ENCODE measurements at regions not wholly inside any gene's neighbourhood (a gene's known extent, or its start where the extent isn't known, plus 50 kb on each side); places are given as distances from the start of the nearest gene placed in this dataset.

GRCh38 chr1:195153107-195153506 lies 1455.1 kb downstream of the KCNT2 start:
- no peaks in the 10 kb centered on the region for H3K79me1 ChIP-seq (ENCODE audit: low read length)
- no peak overlapping the region for H3K27ac ChIP-seq (ENCODE audit: low read depth, low read length)
- H3K9me3 ChIP-seq (ENCODE audit: insufficient read depth, low read depth, low read length), result no peaks in the 10 kb centered on the region
- no CpG with 5 or more reads among the region's 1 CpG for WGBS (ENCODE audit: extremely low coverage, insufficient coverage, insufficient read length)
- no peaks in the 10 kb centered on the region for H3K27me3 ChIP-seq (ENCODE audit: insufficient read depth, low read length)
- no peak overlapping the region for H2BK5ac ChIP-seq (ENCODE audit: low read depth, low read length, poor library complexity)
- no peak overlapping the region for H3K4me2 ChIP-seq (ENCODE audit: low read length)
- H3K4ac ChIP-seq (ENCODE audit: low read depth, low read length), result no peak overlapping the region
- no peak overlapping the region for H3K9ac ChIP-seq (ENCODE audit: low read length)
- H4K12ac ChIP-seq (ENCODE audit: low read depth, low read length), result no peak overlapping the region
- H3K4me1 ChIP-seq (ENCODE audit: control insufficient read depth in 1 of 2, insufficient read depth in 2 of 2, low read length in 2 of 2), result no peaks in the 10 kb centered on the region
- H2AK5ac ChIP-seq (ENCODE audit: low read length), result no peak overlapping the region
- no peak overlapping the region for H3K4me3 ChIP-seq (ENCODE audit: low read depth, low read length)
- no peak overlapping the region for H3K23ac ChIP-seq (ENCODE audit: low read length)
- no peak overlapping the region for H4K91ac ChIP-seq (ENCODE audit: low read depth, low read length)
- H2BK120ac ChIP-seq (ENCODE audit: insufficient read depth, low read length, poor library complexity), result no peak overlapping the region
- H3K36me3 ChIP-seq (ENCODE audit: control insufficient read depth in 1 of 2, insufficient read depth in 2 of 2, low read length in 2 of 2), result no peaks in the 10 kb centered on the region
- DNase-seq, result no peak
- no peak overlapping the region for H2BK12ac ChIP-seq (ENCODE audit: low read length)
- H4K8ac ChIP-seq (ENCODE audit: low read depth, low read length), result no peak overlapping the region
- H3K14ac ChIP-seq (ENCODE audit: low read length), result no peak overlapping the region
- no peak overlapping the region for H3K18ac ChIP-seq (ENCODE audit: low read length)
- H3K79me2 ChIP-seq (ENCODE audit: control insufficient read depth, insufficient read depth, low read length, poor library complexity), result no peaks in the 10 kb centered on the region
- no peak overlapping the region for H2AFZ ChIP-seq (ENCODE audit: insufficient read depth, low read length, poor library complexity)

- no peak overlapping the region for H3K4ac ChIP-seq (ENCODE audit: low read depth, low read length)
- no peak overlapping the region for H2AK5ac ChIP-seq (ENCODE audit: low read length)
- WGBS (ENCODE audit: extremely low coverage, insufficient coverage, insufficient read length), result no CpG with 5 or more reads among the region's 3 CpGs
- no peak overlapping the region for H4K91ac ChIP-seq (ENCODE audit: low read depth, low read length)
- H3K9ac ChIP-seq (ENCODE audit: low read length), result no peak overlapping the region
- H2BK12ac ChIP-seq (ENCODE audit: low read length), result no peak overlapping the region
- no peak overlapping the region for H3K18ac ChIP-seq (ENCODE audit: low read length)
- no peak overlapping the region for H2BK5ac ChIP-seq (ENCODE audit: low read depth, low read length, poor library complexity)
- no peaks in the 10 kb centered on the region for H3K9me3 ChIP-seq (ENCODE audit: insufficient read depth, low read depth, low read length)
- H4K8ac ChIP-seq (ENCODE audit: low read depth, low read length), result no peak overlapping the region
- H3K79me2 ChIP-seq (ENCODE audit: control insufficient read depth, insufficient read depth, low read length, poor library complexity), result no peaks in the 10 kb centered on the region
- no peaks in the 10 kb centered on the region for H3K4me1 ChIP-seq (ENCODE audit: control insufficient read depth in 1 of 2, insufficient read depth in 2 of 2, low read length in 2 of 2)
- H3K36me3 ChIP-seq (ENCODE audit: control insufficient read depth in 1 of 2, insufficient read depth in 2 of 2, low read length in 2 of 2), result no peaks in the 10 kb centered on the region
- H3K4me3 ChIP-seq (ENCODE audit: low read depth, low read length), result no peak overlapping the region
- no peak overlapping the region for H3K23ac ChIP-seq (ENCODE audit: low read length)
- no peaks in the 10 kb centered on the region for H3K27me3 ChIP-seq (ENCODE audit: insufficient read depth, low read length)
- no peaks in the 10 kb centered on the region for H3K79me1 ChIP-seq (ENCODE audit: low read length)
- H3K27ac ChIP-seq (ENCODE audit: low read depth, low read length), result no peak overlapping the region
- H2BK120ac ChIP-seq (ENCODE audit: insufficient read depth, low read length, poor library complexity), result no peak overlapping the region
- no peak overlapping the region for H3K4me2 ChIP-seq (ENCODE audit: low read length)
- no peak overlapping the region for H4K12ac ChIP-seq (ENCODE audit: low read depth, low read length)
- no peak overlapping the region for H2AFZ ChIP-seq (ENCODE audit: insufficient read depth, low read length, poor library complexity)
- no peak overlapping the region for H3K14ac ChIP-seq (ENCODE audit: low read length)
- DNase-seq, result no peak
Measured at GRCh38 chr1:195150768-195151167, 1457.5 kb downstream of the KCNT2 start.

GRCh38 chr1:195141294-195141693 lies 1466.9 kb downstream of the KCNT2 start:
- H3K79me2 ChIP-seq (ENCODE audit: control insufficient read depth, insufficient read depth, low read length, poor library complexity), result no peaks in the 10 kb centered on the region
- H4K12ac ChIP-seq (ENCODE audit: low read depth, low read length), result no peak overlapping the region
- H2AK5ac ChIP-seq (ENCODE audit: low read length), result no peak overlapping the region
- no peak overlapping the region for H3K14ac ChIP-seq (ENCODE audit: low read length)
- H2BK5ac ChIP-seq (ENCODE audit: low read depth, low read length, poor library complexity), result no peak overlapping the region
- no peak overlapping the region for H2AFZ ChIP-seq (ENCODE audit: insufficient read depth, low read length, poor library complexity)
- DNase-seq, result no peak
- H3K4me2 ChIP-seq (ENCODE audit: low read length), result no peak overlapping the region
- H3K27me3 ChIP-seq (ENCODE audit: insufficient read depth, low read length), result no peaks in the 10 kb centered on the region
- no peaks in the 10 kb centered on the region for H3K36me3 ChIP-seq (ENCODE audit: control insufficient read depth in 1 of 2, insufficient read depth in 2 of 2, low read length in 2 of 2)
- no peak overlapping the region for H3K9ac ChIP-seq (ENCODE audit: low read length)
- H3K79me1 ChIP-seq (ENCODE audit: low read length), result no peaks in the 10 kb centered on the region
- H3K27ac ChIP-seq (ENCODE audit: low read depth, low read length), result no peak overlapping the region
- H3K4ac ChIP-seq (ENCODE audit: low read depth, low read length), result no peak overlapping the region
- no peaks in the 10 kb centered on the region for H3K4me1 ChIP-seq (ENCODE audit: control insufficient read depth in 1 of 2, insufficient read depth in 2 of 2, low read length in 2 of 2)
- no peak overlapping the region for H2BK120ac ChIP-seq (ENCODE audit: insufficient read depth, low read length, poor library complexity)
- no peak overlapping the region for H3K4me3 ChIP-seq (ENCODE audit: low read depth, low read length)
- H3K18ac ChIP-seq (ENCODE audit: low read length), result no peak overlapping the region
- H3K23ac ChIP-seq (ENCODE audit: low read length), result no peak overlapping the region
- H4K91ac ChIP-seq (ENCODE audit: low read depth, low read length), result no peak overlapping the region
- WGBS (ENCODE audit: extremely low coverage, insufficient coverage, insufficient read length), result no CpG with 5 or more reads among the region's 2 CpGs
- H2BK12ac ChIP-seq (ENCODE audit: low read length), result no peak overlapping the region
- no peaks in the 10 kb centered on the region for H3K9me3 ChIP-seq (ENCODE audit: insufficient read depth, low read depth, low read length)
- no peak overlapping the region for H4K8ac ChIP-seq (ENCODE audit: low read depth, low read length)

GRCh38 chr1:195130598-195130997 lies 1477.6 kb downstream of the KCNT2 start:
- Histone ChIP-seq H2AFZ (ENCODE audit: insufficient read depth, low read length, poor library complexity) (no peak overlapping the region), H3K4me1 (ENCODE audit: control insufficient read depth in 1 of 2, insufficient read depth in 2 of 2, low read length in 2 of 2) (no peaks in the 10 kb centered on the region), H3K79me2 (ENCODE audit: control insufficient read depth, insufficient read depth, low read length, poor library complexity) (no peaks in the 10 kb centered on the region), H2BK120ac (ENCODE audit: insufficient read depth, low read length, poor library complexity) (no peak overlapping the region), H3K4me3 (ENCODE audit: low read depth, low read length) (no peak overlapping the region), H3K27me3 (ENCODE audit: insufficient read depth, low read length) (no peaks in the 10 kb centered on the region), H2BK12ac (ENCODE audit: low read length) (no peak overlapping the region), H4K12ac (ENCODE audit: low read depth, low read length) (no peak overlapping the region), H3K36me3 (ENCODE audit: control insufficient read depth in 1 of 2, insufficient read depth in 2 of 2, low read length in 2 of 2) (no peaks in the 10 kb centered on the region), H4K8ac (ENCODE audit: low read depth, low read length) (no peak overlapping the region), H4K91ac (ENCODE audit: low read depth, low read length) (no peak overlapping the region), H3K9ac (ENCODE audit: low read length) (no peak overlapping the region), H3K23ac (ENCODE audit: low read length) (no peak overlapping the region), H3K4me2 (ENCODE audit: low read length) (no peak overlapping the region), H3K9me3 (ENCODE audit: insufficient read depth, low read depth, low read length) (no peaks in the 10 kb centered on the region), H3K27ac (ENCODE audit: low read depth, low read length) (no peak overlapping the region), H2BK5ac (ENCODE audit: low read depth, low read length, poor library complexity) (no peak overlapping the region), H3K79me1 (ENCODE audit: low read length) (no peaks in the 10 kb centered on the region), H2AK5ac (ENCODE audit: low read length) (no peak overlapping the region), H3K18ac (ENCODE audit: low read length) (no peak overlapping the region), H3K14ac (ENCODE audit: low read length) (no peak overlapping the region), H3K4ac (ENCODE audit: low read depth, low read length) (no peak overlapping the region)
- DNase-seq, result no peak
